Memory B cell (primary cell): ENCODE measurements at regions not wholly inside any gene's neighbourhood (a gene's known extent, or its start where the extent isn't known, plus 50 kb on each side); places are given as distances from the start of the nearest gene placed in this dataset.

Experiments
- ATAC-seq: fragments of 150-1000 bp; cut with Tn5 transposase; 2 replicates; pipeline ENCODE4 v1.10.0; 2021; ENCODE audit warnings: low read depth, mild to moderate bottlenecking, moderate library complexity
- DNase-seq, 2 donors: peaks; one replicate each; pipeline ENCODE4 v3.0.0; 2022; ENCODE audit warnings: low spot score in 2 of 2
- H3K27ac Mint-ChIP-seq: one replicate; pipeline ENCODE4 v1.8.0; 2022; ENCODE audit warnings: mild to moderate bottlenecking, moderate library complexity, mixed read lengths
- H3K27me3 Mint-ChIP-seq: one replicate; pipeline ENCODE4 v1.8.0; 2022; ENCODE audit warnings: mixed read lengths
- H3K36me3 Mint-ChIP-seq: one replicate; pipeline ENCODE4 v1.8.0; 2022; ENCODE audit warnings: mild to moderate bottlenecking, mixed read lengths
- H3K4me1 Mint-ChIP-seq: one replicate; pipeline ENCODE4 v1.8.0; 2022; ENCODE audit warnings: mixed read lengths
- H3K4me3 Mint-ChIP-seq: one replicate; pipeline ENCODE4 v1.8.0; 2022; ENCODE audit warnings: mild to moderate bottlenecking, moderate library complexity, mixed read lengths
- H3K9me3 Mint-ChIP-seq: one replicate; pipeline ENCODE4 v1.8.0; 2022; ENCODE audit warnings: mixed read lengths

- H3K4me3 Mint-ChIP-seq = no peak overlapping the region
- H3K9me3 Mint-ChIP-seq = no peaks in the 10 kb centered on the region
- H3K4me1 Mint-ChIP-seq = peaks cover 3% of the 10 kb centered on the region
- peaks cover 2% of the 10 kb centered on the region for H3K27me3 Mint-ChIP-seq
- no peak overlapping the region for H3K27ac Mint-ChIP-seq
- ATAC-seq (no peak), DNase-seq (no peak)
- H3K36me3 Mint-ChIP-seq = no peaks in the 10 kb centered on the region
Observed at GRCh38 chr2:5370158-5370557, 322.0 kb upstream of the SOX11 start.

GRCh38 chr2:5372141-5372540, 320.0 kb upstream of the SOX11 start:
- DNase-seq (no peak), ATAC-seq (no peak)
- Mint-ChIP-seq H3K9me3 (no peaks in the 10 kb centered on the region), H3K4me3 (no peak overlapping the region), H3K4me1 (peaks cover 3% of the 10 kb centered on the region), H3K27ac (no peak overlapping the region), H3K36me3 (no peaks in the 10 kb centered on the region), H3K27me3 (peaks cover 2% of the 10 kb centered on the region)

- Mint-ChIP-seq H3K4me3 (no peak overlapping the region), H3K27ac (no peak overlapping the region), H3K36me3 (no peaks in the 10 kb centered on the region), H3K9me3 (no peaks in the 10 kb centered on the region), H3K27me3 (peaks cover 2% of the 10 kb centered on the region), H3K4me1 (peaks cover 3% of the 10 kb centered on the region)
- no peak for ATAC-seq
- DNase-seq = no peak
Observed at GRCh38 chr2:5373200-5373599, 319.0 kb upstream of the SOX11 start.

GRCh38 chr2:5374762-5375161, 317.4 kb upstream of the SOX11 start:
- Mint-ChIP-seq H3K36me3 (no peaks in the 10 kb centered on the region), H3K9me3 (no peaks in the 10 kb centered on the region), H3K4me1 (peaks cover 3% of the 10 kb centered on the region), H3K27ac (no peak overlapping the region), H3K27me3 (peaks cover 2% of the 10 kb centered on the region), H3K4me3 (no peak overlapping the region)
- ATAC-seq (no peak), DNase-seq (no peak)

- Mint-ChIP-seq H3K36me3 (no peaks in the 10 kb centered on the region), H3K27me3 (peaks cover 2% of the 10 kb centered on the region), H3K4me3 (no peak overlapping the region), H3K9me3 (no peaks in the 10 kb centered on the region), H3K27ac (no peak overlapping the region), H3K4me1 (peaks cover 3% of the 10 kb centered on the region)
- ATAC-seq (no peak), DNase-seq (no peak)
Observed at GRCh38 chr2:5377323-5377722, 314.9 kb upstream of the SOX11 start.

- no peaks in the 10 kb centered on the region for H3K9me3 Mint-ChIP-seq
- DNase-seq = no peak
- no peaks in the 10 kb centered on the region for H3K36me3 Mint-ChIP-seq
- peaks cover 2% of the 10 kb centered on the region for H3K27me3 Mint-ChIP-seq
- H3K27ac Mint-ChIP-seq = no peak overlapping the region
- H3K4me3 Mint-ChIP-seq = no peak overlapping the region
- no peak for ATAC-seq
- peaks cover 2% of the 10 kb centered on the region for H3K4me1 Mint-ChIP-seq
Observed at GRCh38 chr2:5379811-5380210, 312.4 kb upstream of the SOX11 start.

GRCh38 chr2:5385596-5385995, 306.6 kb upstream of the SOX11 start:
- DNase-seq (no peak), ATAC-seq (no peak)
- H3K27me3 Mint-ChIP-seq = no peaks in the 10 kb centered on the region
- H3K36me3 Mint-ChIP-seq = no peaks in the 10 kb centered on the region
- no peaks in the 10 kb centered on the region for H3K9me3 Mint-ChIP-seq
- no peak overlapping the region for H3K27ac Mint-ChIP-seq
- H3K4me1 Mint-ChIP-seq = no peaks in the 10 kb centered on the region
- no peak overlapping the region for H3K4me3 Mint-ChIP-seq

- H3K4me3 Mint-ChIP-seq = no peak overlapping the region
Observed at GRCh38 chr2:5387406-5387805, 304.8 kb upstream of the SOX11 start.

GRCh38 chr2:5389740-5390139, 302.4 kb upstream of the SOX11 start:
- Mint-ChIP-seq H3K4me3 (no peak overlapping the region), H3K36me3 (no peaks in the 10 kb centered on the region), H3K27me3 (no peaks in the 10 kb centered on the region), H3K9me3 (no peaks in the 10 kb centered on the region), H3K4me1 (no peaks in the 10 kb centered on the region), H3K27ac (no peak overlapping the region)
- ATAC-seq (no peak), DNase-seq (no peak)

More at GRCh38 chr2:5387406-5387805, 304.8 kb upstream of the SOX11 start:
- DNase-seq (no peak), ATAC-seq (no peak)
- Mint-ChIP-seq H3K4me1 (no peaks in the 10 kb centered on the region), H3K36me3 (no peaks in the 10 kb centered on the region), H3K9me3 (no peaks in the 10 kb centered on the region), H3K27me3 (no peaks in the 10 kb centered on the region), H3K27ac (no peak overlapping the region)

GRCh38 chr2:5391362-5391761, 300.8 kb upstream of the SOX11 start:
- Mint-ChIP-seq H3K27ac (no peak overlapping the region), H3K4me1 (no peaks in the 10 kb centered on the region)

GRCh38 chr2:5392658-5393057, 299.5 kb upstream of the SOX11 start:
- H3K27me3 Mint-ChIP-seq = peaks cover 3% of the 10 kb centered on the region
- no peaks in the 10 kb centered on the region for H3K4me1 Mint-ChIP-seq
- no peaks in the 10 kb centered on the region for H3K36me3 Mint-ChIP-seq
- DNase-seq (no peak), ATAC-seq (no peak)
- no peaks in the 10 kb centered on the region for H3K9me3 Mint-ChIP-seq
- H3K4me3 Mint-ChIP-seq = no peak overlapping the region
- no peak overlapping the region for H3K27ac Mint-ChIP-seq

More at GRCh38 chr2:5391362-5391761, 300.8 kb upstream of the SOX11 start:
- ATAC-seq (no peak), DNase-seq (no peak)
- Mint-ChIP-seq H3K4me3 (no peak overlapping the region), H3K9me3 (no peaks in the 10 kb centered on the region), H3K36me3 (no peaks in the 10 kb centered on the region), H3K27me3 (no peaks in the 10 kb centered on the region)

GRCh38 chr2:5393474-5393873, 298.7 kb upstream of the SOX11 start:
- no peaks in the 10 kb centered on the region for H3K4me1 Mint-ChIP-seq
- ATAC-seq = no peak
- no peak for DNase-seq
- H3K4me3 Mint-ChIP-seq = no peak overlapping the region
- H3K27me3 Mint-ChIP-seq = peaks cover 3% of the 10 kb centered on the region
- no peak overlapping the region for H3K27ac Mint-ChIP-seq
- no peaks in the 10 kb centered on the region for H3K36me3 Mint-ChIP-seq
- no peaks in the 10 kb centered on the region for H3K9me3 Mint-ChIP-seq

- Mint-ChIP-seq H3K27me3 (peaks cover 3% of the 10 kb centered on the region), H3K4me3 (no peak overlapping the region), H3K9me3 (no peaks in the 10 kb centered on the region), H3K4me1 (no peaks in the 10 kb centered on the region), H3K27ac (no peak overlapping the region), H3K36me3 (no peaks in the 10 kb centered on the region)
- DNase-seq (no peak), ATAC-seq (no peak)
Observed at GRCh38 chr2:5394223-5394622, 298.0 kb upstream of the SOX11 start.

GRCh38 chr2:5401115-5401657, 291.0 kb upstream of the SOX11 start:
- DNase-seq (no peak), ATAC-seq (no peak)
- no peaks in the 10 kb centered on the region for H3K4me1 Mint-ChIP-seq
- H3K36me3 Mint-ChIP-seq = no peaks in the 10 kb centered on the region
- no peak overlapping the region for H3K4me3 Mint-ChIP-seq
- no peaks in the 10 kb centered on the region for H3K9me3 Mint-ChIP-seq
- H3K27me3 Mint-ChIP-seq = peaks cover 3% of the 10 kb centered on the region
- no peak overlapping the region for H3K27ac Mint-ChIP-seq

GRCh38 chr2:5403392-5403791, 288.8 kb upstream of the SOX11 start:
- Mint-ChIP-seq H3K4me1 (no peaks in the 10 kb centered on the region), H3K4me3 (no peak overlapping the region), H3K27ac (no peak overlapping the region), H3K27me3 (no peaks in the 10 kb centered on the region), H3K9me3 (no peaks in the 10 kb centered on the region), H3K36me3 (no peaks in the 10 kb centered on the region)
- DNase-seq (no peak), ATAC-seq (no peak)
